Vagina (tissue), 2 donors: ENCODE measurements at regions not wholly inside any gene's neighbourhood (a gene's known extent, or its start where the extent isn't known, plus 50 kb on each side); places are given as distances from the start of the nearest gene placed in this dataset.

Experiments used
- CTCF ChIP-seq, 3 experiments: fragments of 450-650 bp in 2 of 3; fragments of 200-600 bp in 1 of 3; sonication (generic) in 1 of 3; IDR thresholded peaks; one replicate each; pipeline ENCODE4 v1.5.1; 2017 to 2019; ENCODE audit warnings: antibody characterized with exemption in 3 of 3, mild to moderate bottlenecking in 2 of 3, moderate library complexity in 2 of 3
- POLR2A ChIP-seq, 2 donors: fragments of 450-650 bp; IDR thresholded peaks; one replicate each; pipeline ENCODE4 v1.6.1; 2017; ENCODE audit warnings: antibody characterized with exemption in 2 of 2, mild to moderate bottlenecking in 2 of 2, moderate library complexity in 2 of 2
- POLR2AphosphoS5 ChIP-seq, 2 donors: sonication (generic); formaldehyde crosslinking; IDR thresholded peaks; one replicate each; pipeline ENCODE4 v1.9.0; 2017; ENCODE audit warnings: antibody characterized with exemption in 2 of 2, mild to moderate bottlenecking in 2 of 2, low read depth in 1 of 2; ENCODE audit not compliant: insufficient read depth in 1 of 2

GRCh38 chr15:60213377-60214000 is 184.3 kb downstream of the ANXA2 start:
- TF ChIP-seq POLR2AphosphoS5 (IDR thresholded peaks at IDR 0.05; ENCODE audit: insufficient read depth in 1 of 2, low read depth in 1 of 2) (no peak), CTCF (IDR thresholded peaks at IDR 0.05) (no peak), POLR2A (IDR thresholded peaks at IDR 0.05) (no peak)
